NCI-H82 treated with DMSO at 0.1 percent for 48 hours (cell line): ENCODE measurements at regions not wholly inside any gene's neighbourhood (a gene's known extent, or its start where the extent isn't known, plus 50 kb on each side); places are given as distances from the start of the nearest gene placed in this dataset.
A peak's percentile ranks its signal among the peaks of the same experiment; 100 is the strongest.

Experiments
- DNase-seq: peaks from one replicate; lab custom pipeline; 2025; ENCODE audit not compliant: unreplicated experiment; lab: John Stamatoyannopoulos, UW

GRCh38 chr9:126017758-126018157 is 270.6 kb downstream of the PBX3 start:
- no peak for DNase-seq

DNA sequence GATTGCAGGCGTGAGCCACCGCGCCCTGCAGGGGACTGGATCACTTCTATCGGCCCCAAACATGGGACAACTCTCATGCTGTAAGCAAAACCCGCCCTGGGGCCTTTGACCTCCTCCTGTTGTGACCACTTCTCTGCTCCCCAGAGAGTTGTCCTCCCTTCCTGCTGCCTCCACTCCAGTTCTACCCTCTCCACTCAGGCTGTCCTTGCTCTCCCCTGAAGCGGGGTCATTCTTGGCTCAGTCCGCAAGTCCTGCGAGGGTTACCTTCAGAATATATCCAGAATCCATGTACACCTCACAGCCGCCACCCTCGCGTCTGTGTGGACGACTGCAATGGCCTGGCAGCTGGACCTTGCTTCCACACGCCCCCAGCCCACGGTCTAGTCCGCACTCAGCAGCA is 273.7 kb downstream of the PBX3 start:
- no peak for DNase-seq

DNA sequence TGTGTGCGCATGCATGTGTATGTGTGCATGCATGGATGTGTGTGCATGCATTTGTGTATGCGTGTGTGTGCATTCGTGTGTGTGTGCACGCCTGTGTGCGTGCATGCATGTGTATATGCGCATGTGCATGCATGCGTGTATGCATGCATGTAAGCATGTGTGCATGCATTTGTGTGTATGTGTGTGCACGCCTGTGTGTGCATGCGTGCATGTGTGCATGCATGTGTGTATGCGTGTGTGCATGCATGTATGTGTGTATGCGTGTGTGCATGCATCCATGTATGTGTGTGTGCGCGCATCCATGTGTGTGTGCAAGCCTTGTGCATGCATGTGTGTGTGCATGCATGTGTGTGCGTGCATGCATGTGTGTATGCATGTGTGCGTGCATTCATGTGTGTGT is 276.8 kb downstream of the PBX3 start:
- DNase-seq, result no peak

DNA sequence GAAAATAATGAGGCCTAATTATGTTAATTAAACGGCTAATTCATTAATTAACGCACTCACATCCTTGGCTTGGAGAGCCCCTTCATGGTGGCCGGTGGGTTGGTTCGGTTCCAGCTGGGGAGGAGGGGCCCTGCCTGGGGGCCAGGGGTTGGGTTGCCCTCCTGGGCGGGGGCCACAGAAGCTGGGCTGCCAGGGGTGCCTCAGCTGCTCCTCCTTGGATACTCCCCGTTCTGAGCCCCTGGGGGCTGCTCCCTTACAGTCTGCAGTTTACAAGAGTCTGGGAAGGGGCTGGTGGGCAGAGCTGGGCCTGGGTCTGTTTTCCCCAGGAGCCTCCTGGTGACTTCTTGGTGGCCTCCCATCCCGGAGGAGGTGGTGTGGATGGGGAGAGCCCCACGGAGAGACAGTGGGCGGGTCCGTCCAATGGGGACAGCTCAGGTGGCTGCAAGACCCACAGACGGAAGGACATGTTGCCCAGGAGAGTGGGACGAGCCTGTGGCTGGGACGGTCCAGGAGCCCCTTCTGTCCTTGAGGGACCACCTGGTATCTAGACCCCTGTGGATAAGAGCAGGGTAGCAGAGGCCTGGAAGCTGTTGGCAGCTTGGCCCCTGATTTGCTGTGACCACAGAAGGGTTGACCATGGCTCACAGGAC is 277.5 kb downstream of the PBX3 start:
- no peak for DNase-seq

DNA sequence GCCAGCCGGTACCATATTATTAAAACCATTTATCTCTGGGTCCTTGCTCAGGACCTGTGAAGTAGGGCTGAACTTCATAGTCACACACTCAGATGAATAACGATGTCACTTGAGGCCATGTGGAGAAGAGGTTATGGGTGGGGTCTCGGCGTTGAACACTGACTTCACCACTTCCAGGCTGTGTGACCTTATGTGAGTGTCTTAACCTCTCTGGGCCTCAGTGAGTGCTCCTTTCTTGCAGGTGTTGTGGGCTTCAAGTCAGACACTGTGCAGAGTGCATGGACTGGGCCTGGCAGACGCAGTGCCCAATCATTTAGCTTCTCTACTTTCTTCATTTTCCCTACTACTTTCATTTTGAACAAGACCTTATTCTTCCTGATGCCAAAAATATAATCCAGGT is 278.8 kb downstream of the PBX3 start:
- no peak for DNase-seq

- no peak for DNase-seq
Measured at GRCh38 chr9:126027566-126027965, 280.4 kb downstream of the PBX3 start.

DNA sequence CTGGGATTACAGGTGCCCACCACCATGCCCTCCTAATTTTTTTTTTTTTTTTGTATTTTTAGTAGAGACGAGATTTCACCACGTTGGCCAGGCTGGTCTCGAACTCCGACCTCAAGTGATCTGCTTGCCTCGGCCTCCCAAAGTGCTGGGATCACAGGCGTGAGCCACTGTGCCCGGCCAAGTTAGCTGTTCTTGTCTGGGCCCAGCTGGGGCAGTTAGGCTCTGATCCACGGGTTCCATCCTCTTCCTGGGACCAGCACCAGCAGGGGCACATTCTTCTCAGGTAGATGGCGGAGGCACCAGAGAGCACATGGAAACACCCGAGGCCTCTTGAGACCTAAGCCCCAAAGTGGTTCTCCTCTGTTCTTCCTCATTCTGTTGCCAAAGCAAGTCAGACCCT is 281.6 kb downstream of the PBX3 start:
- no peak for DNase-seq

DNA sequence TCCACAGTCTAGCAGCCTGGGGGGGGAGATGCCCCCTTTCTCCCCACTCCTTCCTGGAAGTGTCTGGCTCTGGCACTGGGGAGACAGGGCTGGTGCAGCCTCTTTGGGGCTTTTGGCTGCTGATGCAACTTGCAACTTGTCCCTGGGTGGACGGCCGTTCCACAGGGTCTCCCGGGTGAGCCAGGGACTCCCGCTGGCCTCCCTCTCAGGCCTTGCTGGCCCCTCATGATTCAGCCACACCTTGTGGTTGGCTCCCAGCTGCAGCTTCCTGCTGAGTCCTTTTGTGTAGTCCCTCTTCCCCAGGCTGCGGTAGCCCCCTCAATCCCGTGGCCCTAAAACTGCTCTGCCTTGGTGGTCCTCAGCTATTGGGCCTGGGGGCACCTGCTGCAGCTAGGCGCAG is 283.5 kb downstream of the PBX3 start:
- no peak for DNase-seq

DNA sequence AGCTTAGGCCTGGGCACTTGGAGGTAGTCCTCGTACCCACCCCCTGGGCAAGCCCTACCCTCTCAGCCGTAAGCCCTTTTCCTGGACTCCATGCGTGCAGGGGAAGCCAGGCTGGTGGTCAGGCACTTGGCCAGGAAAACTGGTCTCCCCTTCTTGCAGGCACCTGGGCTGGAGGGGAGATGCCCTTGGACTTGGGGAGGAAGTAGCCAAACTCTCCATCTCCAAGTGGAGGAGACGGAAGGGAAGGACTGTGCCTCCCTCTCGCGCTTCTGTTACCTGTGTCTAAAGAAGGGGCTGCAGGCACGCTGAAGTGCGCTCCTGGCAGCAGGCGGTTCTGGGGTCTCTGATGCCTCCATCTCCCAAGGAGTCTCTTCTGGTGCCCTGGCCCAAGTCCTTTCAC is 283.9 kb downstream of the PBX3 start:
- DNase-seq, result no peak

GRCh38 chr9:126032135-126032534 is 285.0 kb downstream of the PBX3 start:
- no peak for DNase-seq

DNA sequence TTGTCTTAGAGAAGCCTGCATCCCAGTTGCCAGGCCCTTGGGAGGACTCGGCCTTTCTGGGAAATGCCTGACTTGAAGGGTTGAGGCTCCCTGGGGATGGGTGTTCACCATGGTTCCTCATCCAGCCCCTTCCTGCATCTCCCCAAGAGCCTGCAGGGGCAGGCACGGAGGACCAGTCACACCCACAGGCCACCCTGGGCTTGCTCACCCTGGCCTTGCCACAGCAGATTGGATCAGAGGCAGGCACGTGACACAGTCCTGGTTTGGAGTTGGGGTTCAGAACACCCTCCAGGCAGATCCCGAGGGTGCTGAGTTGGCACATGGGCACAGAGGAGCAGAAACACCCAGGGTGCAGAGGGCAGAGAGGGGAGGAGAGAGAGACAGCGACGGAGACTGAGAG is 286.1 kb downstream of the PBX3 start:
- DNase-seq, result no peak

DNA sequence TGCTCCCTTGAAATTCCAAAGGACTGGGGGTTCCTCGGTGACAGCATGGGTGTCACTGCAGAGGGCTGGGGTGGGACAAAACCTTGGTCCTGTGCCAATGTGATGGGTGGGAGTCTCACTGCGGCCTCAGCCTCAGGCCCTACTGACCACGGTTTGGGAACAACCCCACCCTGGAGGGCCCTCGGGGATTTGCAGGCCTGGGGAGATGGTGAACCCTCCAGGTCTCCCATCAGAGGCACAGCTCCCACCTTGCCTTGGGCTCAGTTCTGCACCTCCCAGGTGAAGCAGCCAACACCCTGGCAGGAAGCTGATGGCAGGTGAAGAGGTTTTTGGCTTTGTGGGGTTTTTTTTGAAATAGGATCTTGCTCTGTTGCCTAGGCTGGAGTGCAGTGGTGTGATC is 286.8 kb downstream of the PBX3 start:
- no peak for DNase-seq

DNA sequence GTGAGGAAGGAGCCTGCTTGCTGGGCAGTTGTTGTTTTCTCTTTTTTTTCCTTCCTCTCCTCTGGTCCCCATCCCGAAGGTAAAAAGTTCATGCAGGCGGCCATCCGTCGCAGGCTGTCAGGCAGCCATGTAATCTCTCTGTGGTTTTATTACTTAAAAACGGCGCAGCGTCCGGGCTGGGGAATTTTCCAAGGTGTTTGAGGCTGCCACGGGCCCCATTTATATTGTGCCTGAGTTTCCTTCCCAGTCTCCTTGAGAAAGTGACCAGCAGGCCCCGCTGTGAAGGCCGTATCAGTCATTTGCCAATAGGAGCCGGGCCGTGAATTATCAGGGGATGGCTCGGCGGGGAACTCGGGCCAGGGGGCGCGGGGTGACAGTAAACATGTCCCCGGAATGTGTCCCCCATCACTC is 289.7 kb downstream of the PBX3 start:
- no peak for DNase-seq

GRCh38 chr9:126038790-126039189 is 287.8 kb upstream of the MVB12B start:
- DNase-seq, result no peak

DNA sequence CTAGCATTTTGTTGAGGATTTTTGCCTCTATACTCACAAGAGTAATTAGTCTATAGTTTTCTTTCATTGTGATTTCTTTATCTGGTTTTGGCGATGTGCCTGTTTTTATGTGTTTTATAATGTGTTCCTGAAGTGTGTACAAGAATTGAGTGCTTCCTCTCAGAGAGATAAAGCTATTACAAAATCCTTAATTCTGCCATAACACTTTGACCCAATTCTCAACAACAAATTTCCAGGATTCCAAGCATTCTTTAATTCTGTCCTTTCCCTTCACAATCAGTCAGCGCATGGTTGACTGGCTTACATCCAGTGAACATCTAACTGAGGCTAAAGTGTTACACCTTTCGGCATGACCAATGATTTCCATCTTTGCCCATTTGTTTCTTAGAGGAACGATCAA is 282.9 kb upstream of the MVB12B start:
- no peak for DNase-seq

GRCh38 chr9:126049088-126049487 is 277.5 kb upstream of the MVB12B start:
- no peak for DNase-seq

- DNase-seq, result no peak
Measured at GRCh38 chr9:126049896-126050604, 276.6 kb upstream of the MVB12B start.

- DNase-seq, result no peak
Measured at GRCh38 chr9:126050605-126050990, 276.0 kb upstream of the MVB12B start.

- DNase-seq, result no peak
Measured at GRCh38 chr9:126051446-126052130, 275.0 kb upstream of the MVB12B start.

GRCh38 chr9:126052791-126053190 is 273.8 kb upstream of the MVB12B start:
- DNase-seq, result no peak

GRCh38 chr9:126053913-126054312 is 272.7 kb upstream of the MVB12B start:
- no peak for DNase-seq

DNA sequence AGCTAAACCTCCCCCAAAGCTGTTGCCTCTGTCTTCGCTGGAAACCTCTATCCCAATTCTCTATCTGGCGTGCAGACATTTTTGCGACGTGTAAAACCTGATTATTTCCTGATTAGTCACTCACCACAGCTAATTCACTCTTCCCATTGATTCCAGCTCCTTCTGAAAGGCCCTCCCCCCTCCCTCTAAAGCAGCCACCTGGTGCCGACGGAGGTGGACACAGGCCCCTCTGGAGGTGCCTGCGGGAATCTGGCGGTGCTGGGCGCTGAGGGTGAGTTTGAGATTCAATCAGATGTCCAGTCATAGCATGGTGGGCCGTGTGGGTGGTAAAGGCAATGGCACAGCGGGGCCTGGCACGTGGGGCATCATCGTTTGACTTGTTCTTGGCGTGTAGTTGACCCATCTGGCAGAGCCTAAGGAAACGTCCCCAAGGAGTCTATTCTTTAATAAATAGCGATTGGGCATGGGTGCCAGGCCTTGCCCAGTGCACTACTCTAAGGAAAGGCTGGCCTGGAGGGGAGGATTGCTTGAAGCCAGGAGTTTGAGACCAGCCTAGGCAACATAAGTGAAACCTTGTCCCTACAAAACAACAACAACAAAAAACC is 271.1 kb upstream of the MVB12B start:
- DNase-seq, result peak; percentile 58
